Activated gamma-delta T cell treated with Interleukin-2 at 50 U/mL for 16 hours (primary cell): ENCODE measurements at regions not wholly inside any gene's neighbourhood (a gene's known extent, or its start where the extent isn't known, plus 50 kb on each side); places are given as distances from the start of the nearest gene placed in this dataset.

Experiments used
- DNase-seq: peaks from one replicate; pipeline ENCODE4 v3.0.0-alpha.2; 2020

DNA sequence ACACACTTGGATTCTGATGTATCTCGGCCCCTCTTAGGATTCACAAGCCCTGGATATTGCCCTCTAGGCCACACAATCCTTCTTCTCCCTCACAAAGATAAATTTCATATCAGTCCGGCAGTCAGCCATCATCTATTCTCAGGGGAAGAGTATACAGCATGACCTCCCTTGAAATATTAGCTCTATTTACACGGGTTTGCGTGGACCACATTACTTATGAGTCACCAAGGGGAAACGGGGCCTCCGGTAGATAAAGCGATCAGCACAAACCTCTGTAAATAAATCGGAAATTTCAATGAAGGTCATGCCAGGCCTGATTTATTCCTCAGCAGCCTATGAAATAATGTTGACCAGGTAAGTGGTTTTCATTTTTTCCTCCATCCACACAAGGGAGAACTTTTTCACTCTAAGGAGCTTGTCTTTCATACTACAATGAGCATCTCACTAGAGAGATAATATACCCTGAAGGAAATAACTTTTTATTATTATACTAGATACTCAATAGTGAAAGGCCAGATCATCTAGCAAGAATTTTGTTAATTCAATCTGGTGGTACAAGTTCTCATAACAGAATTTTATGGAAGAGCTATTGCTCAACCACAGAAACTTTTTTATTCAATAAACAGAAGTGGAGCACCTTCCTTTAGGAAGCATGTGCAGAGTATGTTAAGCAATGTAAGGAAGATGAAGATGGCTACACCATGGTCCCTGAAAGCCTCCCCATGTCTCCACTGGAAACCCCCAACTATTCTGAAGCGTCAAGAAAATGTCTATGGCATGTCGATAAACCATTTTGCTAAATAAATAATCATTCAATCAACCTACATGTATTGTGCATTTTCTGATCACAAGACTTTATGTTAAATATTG lies 125.2 kb upstream of the PIK3C3 start:
- no peak for DNase-seq

DNA sequence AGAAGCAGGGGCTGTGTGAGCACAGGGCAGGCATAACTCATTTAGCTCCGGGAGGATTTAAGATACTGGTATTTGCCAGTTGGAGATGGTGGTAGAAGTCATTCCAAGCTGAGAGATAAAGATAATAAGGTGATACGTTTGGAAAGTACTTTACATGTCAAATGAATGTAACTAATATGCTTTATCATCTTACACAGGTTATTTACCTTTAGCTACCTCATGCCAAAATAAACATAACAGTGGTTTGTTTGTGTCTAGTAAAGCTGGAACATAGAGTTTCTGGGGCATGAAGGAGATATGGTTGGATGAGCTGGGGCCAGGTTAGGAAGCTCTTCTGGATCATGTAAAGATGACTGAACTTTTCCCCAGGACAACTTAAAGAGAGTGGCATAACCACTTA lies 126.9 kb upstream of the PIK3C3 start:
- DNase-seq = no peak

- DNase-seq = no peak
Observed at GRCh38 chr18:41820784-41821183, 134.2 kb upstream of the PIK3C3 start.

DNA sequence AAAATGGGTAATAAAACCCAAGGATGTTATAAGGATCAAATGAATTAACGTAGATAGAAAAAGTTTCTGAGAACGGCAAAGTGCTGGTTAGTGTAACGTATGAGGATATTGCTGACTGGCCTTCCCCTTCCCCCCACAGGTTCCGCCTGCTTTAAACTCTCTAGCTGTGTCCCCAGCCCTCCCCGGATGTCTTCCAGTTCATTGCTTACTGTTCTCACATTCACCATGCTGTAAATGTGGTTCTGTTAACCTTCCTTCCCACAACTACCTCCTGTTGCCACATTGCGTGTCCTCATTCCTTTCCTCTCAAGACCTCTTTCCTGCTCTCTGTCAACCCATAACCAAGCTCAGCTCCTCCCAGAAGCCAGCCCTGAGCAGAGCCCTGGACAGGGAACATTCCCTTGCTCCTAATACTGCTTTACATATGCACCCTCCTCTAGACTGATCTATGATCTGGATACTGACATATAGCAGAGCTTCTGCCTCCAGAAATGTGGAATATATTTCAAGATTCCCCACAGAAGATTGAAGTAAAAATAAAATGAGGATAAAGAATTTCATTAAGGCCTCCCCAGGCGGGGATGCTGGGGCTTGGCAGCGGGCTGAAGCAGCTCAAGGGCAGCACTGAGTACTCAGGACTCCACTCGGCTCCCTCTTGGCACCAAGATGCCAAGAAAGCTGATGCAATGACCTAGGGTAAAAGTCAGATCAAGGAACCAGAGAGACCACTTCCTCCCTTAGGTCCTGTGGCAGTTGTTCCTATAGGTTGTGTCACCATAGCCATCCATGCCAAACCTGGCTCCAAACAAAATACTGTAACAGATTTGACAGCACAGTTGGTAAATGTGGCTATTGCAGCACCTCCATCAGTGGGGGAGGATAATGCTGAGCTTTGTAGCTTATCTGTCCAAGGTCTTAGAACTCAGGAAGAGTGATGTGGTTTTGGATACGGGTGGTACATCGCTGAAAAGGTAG lies 136.4 kb upstream of the PIK3C3 start:
- no peak for DNase-seq

DNA sequence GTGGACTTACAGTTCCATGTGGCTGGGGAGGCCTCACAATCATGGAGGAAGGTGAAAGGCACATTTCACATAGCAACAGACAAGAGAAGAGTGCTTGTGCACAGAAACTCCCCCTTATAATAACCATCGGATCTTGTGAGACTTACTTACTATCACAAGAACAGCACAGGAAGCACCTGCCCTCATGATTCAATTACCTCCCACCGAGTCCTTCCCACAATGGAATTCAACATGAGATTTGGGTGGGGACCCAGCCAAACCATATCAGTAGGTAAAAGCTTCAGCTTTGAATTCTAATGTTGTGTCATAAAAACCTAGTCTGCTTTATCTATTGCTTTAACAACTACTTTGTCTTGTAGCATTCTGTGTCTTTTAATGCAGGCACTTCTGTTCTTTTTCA lies 140.4 kb upstream of the PIK3C3 start:
- no peak for DNase-seq

DNA sequence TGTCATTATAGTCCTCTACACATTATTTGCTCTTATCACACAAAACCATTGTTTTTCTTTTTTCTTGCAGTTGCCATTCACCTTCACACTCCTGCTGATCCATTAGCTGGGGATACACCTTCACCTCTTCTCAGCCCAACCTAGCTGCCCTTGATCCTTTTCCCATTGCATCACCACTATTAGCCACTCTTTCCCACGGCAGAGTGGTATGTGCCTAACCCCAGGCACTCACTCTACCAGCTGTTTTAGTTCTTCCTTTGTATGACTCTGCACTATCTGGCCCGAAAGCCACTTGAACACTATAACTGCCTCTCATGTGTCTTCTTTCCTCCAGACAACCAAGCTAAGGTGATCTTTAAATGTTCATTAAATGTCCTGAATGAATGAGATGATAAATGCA lies 145.4 kb upstream of the PIK3C3 start:
- no peak for DNase-seq

GRCh38 chr18:41805341-41805740 lies 149.7 kb upstream of the PIK3C3 start:
- DNase-seq = no peak

DNA sequence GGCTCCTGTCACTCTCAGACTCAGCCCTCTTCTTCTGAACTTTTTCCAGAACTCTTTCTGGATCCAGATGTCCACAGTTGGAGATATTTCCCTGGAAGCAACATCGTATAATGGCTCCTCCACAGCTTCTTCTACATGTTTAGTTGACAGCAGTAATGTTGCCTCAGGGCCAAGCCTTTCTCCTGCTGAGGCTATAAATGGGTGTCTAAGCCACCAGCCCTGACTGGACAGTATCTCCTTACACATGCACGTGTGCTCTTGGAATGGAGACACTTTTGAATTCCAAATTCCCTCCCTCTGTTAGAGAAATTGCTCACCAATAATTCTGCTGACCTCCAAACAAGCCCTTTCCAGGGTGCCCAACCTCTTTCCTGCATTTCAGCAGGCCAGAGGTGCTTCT lies 156.2 kb upstream of the PIK3C3 start:
- no peak for DNase-seq

- no peak for DNase-seq
Observed at GRCh38 chr18:41790687-41791086, 164.3 kb upstream of the PIK3C3 start.

DNA sequence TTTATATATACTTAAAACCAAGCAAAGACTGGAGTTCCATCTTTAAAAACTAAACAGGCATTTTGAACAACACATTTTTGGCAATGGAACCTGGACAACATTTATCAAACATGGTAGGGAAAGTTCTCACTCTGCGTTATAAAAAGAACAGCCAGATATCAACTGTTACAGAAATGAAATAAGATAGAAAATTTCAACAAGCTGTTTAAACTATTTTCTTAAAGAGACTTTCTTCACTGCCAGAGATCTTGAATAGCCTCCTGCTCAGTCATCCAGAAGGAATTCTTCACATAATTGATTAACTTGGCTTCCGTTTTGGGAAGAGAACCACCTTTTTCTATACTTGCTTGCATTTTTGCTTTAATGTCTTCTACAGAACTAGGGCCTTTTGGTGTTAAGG lies 166.0 kb upstream of the PIK3C3 start:
- no peak for DNase-seq

DNA sequence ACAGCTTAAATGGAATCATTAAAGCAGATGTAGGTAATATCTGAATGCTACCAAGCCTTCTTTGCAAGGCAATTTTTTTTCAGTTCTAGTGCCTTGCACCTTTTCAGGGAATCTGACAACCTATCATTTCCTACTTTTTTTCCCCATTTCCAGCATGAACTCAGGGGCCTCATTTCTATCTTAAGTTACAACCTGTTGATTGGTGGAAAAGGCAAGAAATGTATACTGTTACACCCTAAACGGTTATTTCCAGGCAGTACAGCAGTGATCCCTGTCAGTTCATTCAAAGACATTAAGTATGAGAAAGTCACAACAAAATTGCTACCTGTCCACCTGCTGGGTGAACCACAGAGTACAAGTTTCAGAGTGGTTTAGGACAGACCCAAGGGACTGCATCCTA lies 171.2 kb upstream of the PIK3C3 start:
- no peak for DNase-seq

DNA sequence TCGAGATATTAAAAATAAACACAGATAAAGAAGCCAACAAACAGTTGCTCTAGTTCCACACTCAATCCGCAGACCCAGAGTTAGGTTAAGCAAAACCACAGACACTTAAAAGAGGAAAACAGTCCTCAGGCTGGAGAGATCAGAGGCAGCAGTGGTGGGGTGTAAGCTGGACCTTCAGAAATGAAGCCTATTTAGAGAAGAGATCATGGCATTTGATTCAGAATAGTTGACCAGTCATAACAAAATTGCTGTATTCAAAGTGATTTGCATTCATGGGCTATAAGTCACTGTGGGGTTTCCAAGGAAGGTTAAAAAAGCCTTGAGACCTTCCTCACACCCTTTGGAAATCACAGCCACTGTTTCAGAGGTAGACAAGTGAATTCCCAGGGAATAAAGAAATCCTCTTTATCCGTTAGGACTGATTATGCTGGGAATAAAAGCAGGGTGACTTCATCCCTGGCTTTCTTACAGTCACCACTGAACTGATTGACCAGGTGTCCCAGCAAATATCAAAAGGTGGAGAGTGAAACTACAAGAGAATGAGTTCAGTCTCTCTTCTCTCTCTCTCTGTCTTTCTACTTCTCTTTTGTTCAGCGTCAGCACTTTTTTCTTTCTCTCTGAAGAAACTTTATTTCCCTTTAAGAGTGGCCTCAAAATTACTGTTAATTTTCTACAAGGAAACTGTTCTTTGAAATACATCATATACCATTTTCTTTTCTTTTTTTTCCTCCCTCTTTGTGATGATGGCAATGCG lies 171.8 kb upstream of the PIK3C3 start:
- no peak for DNase-seq

DNA sequence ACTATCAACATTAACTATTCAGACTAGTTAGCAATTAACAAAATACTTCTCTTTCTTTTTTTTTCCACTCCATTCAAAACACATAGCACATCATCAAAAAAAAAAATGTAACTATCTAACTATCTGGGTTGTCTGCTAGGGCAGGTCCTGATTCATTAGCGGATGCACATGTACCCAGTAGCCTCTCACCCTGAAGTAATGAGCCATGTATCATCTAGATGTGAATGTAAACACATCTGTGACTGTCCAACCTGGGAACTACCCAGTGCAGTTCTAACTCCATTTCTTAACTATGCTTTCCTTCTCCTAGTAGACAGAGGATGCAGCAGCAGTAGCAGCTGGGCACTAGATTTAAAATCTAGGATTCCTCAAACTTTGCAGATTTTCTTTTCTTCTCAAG lies 183.1 kb upstream of the PIK3C3 start:
- DNase-seq = no peak

DNA sequence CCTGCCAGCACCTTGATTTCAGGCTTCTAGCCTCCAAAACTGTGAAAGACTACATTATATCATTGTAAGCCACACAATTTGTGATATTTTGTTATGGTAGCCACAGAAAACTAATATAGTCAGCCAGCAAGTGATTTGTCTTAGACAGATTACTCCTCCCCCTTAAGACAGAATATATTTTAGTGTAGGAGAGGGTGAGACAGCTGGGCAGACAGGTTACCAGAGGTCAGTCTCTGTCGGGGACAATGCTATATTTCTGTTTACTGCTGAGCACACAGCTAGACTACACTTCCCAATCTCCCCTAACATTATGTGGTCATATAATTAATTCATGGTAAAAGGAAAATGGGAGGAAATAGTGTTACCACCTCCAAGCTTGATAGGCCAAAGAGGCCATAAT lies 185.8 kb upstream of the PIK3C3 start:
- no peak for DNase-seq

DNA sequence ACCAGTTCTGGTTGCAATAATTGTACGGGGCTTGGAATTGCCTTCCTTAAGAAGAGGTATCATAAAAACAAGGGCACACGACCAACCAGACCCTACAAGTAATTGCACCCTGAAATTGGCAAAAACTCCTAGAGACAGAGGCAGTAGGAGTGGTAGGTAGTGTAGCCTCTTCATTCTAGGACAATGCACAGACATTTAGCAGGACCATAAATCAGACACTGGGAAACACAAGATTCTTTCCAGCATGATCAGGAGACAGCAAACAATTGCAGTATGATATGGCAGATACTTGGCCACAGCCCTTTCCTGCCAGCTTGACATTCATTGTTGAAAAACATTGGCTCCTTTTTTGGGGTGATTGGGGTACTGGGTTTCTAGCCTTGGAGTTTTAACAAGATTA lies 186.6 kb upstream of the PIK3C3 start:
- DNase-seq = no peak

- DNase-seq = no peak
Observed at GRCh38 chr18:41767960-41768359, 187.1 kb upstream of the PIK3C3 start.

DNA sequence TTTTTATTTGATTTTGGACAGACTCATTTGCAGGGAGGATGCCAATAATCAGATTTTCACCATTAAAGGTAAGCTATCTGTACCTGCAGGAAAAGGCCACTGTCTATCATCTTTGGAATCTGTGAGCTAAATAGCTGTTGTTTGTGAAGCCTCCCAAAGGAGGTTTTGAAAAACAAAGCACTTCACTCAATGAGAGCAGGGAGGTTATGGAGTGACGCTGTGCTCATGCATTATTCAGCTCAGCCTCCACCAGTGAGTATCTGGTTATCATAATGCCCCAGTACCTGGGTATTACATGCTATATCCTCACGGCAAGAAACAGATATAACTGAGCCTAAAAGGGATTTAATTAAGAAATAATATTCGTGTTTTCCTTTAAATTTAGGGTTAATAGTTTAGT lies 189.6 kb upstream of the PIK3C3 start:
- DNase-seq = no peak

GRCh38 chr18:41763361-41763760 lies 191.7 kb upstream of the PIK3C3 start:
- no peak for DNase-seq

DNA sequence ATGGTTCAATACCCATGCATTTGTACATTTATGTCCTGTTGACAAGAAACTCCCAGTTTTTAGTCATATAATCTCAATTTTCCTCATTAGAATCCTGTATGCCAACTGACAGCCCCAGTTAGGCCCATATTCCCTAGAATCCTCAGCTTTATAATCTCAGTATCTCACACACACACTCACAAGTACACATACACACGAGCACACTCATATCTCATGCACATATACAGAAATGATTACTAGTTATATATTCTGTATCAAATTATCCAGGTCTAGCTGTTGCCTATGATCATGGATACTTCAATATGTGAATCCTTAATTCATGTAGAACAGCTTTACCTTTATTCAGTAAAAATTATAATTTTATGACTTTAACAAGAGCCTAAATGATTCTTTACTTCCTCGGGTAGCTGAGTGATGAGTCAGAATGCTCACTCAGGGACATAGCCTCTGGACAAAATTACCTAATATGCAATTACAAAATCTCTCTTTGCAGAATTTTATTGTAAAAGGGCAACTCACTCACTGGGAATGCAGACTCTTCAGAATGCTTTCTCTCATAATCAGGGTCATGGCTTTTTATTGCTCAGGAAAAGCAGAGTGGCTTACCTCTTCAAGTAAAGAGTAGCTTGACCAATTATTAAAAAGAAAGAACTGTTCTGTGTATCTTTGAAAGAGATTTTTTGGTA lies 193.6 kb upstream of the PIK3C3 start:
- no peak for DNase-seq

DNA sequence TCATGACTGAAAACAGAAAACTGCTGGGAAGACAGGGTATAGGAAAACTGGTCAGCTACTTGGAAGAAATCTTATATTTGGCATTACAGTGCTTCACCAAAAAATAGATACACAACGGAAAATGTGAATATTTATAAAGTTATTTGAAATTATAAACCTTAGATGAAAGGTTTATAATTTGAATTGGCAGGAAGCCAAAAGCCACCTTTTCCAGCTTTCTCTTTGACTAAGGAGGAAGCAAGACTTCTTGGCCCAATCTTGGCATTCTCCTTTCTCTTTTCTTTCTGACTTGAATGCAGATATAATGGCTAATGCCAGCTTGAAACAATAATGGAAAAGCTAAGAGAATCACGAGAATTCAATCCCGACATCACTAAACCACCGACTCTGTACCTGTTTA lies 196.5 kb upstream of the PIK3C3 start:
- no peak for DNase-seq

DNA sequence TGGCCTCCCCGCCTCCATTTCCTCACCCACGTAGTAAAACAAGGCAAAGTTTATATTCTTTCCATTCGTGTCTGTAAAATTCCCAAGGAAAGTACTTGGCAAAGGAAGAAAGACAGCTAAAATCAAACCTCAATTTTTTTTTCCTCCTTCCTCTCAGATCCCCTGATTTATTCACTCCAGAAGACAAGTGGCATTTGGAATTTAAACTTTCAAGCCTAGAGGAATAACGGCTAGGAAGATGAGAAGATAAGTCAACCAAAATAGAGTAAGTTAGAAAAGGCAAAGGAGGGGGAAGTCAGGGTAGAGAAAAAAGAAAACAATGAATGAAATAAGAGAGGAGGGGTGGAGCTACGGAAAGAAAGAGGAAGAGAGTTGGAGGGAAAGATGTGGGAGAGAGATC lies 198.9 kb upstream of the PIK3C3 start:
- no peak for DNase-seq

- no peak for DNase-seq
Observed at GRCh38 chr18:41754332-41754731, 200.7 kb upstream of the PIK3C3 start.

- no peak for DNase-seq
Observed at GRCh38 chr18:41753826-41754225, 201.2 kb upstream of the PIK3C3 start.
